GOT3 (cell line): ENCODE measurements at regions not wholly inside any gene's neighbourhood (a gene's known extent, or its start where the extent isn't known, plus 50 kb on each side); places are given as distances from the start of the nearest gene placed in this dataset.
"Not testable (repeated sequence)": the region's sequence is repeated elsewhere in the genome, so short reads cannot be mapped to it uniquely, and the experiment has no call there.

Source experiments
- DNase-seq: peaks from one replicate; lab custom pipeline; 2025; ENCODE audit warnings: mixed read lengths; lab: John Stamatoyannopoulos, UW

GRCh38 chr13:48808683-48809082, 155.0 kb downstream of the CYSLTR2 start:
- no peak for DNase-seq

GRCh38 chr13:48810013-48810412, 156.3 kb downstream of the CYSLTR2 start:
- no peak for DNase-seq

- no peak for DNase-seq
These were observed 159.8 kb downstream of the CYSLTR2 start for GRCh38 chr13:48813518-48813917.

GRCh38 chr13:48816700-48817099, 159.0 kb upstream of the FNDC3A start:
- DNase-seq = no peak

- DNase-seq = no peak
These were observed 158.4 kb upstream of the FNDC3A start for GRCh38 chr13:48817166-48817802.

GRCh38 chr13:48818495-48819356, 157.0 kb upstream of the FNDC3A start:
- DNase-seq = no peak

- DNase-seq = no peak
These were observed 156.3 kb upstream of the FNDC3A start for GRCh38 chr13:48819376-48819775.

- DNase-seq = no peak
These were observed 155.8 kb upstream of the FNDC3A start for GRCh38 chr13:48819899-48820298.

- DNase-seq = not testable (repeated sequence)
These were observed 152.2 kb upstream of the FNDC3A start for GRCh38 chr13:48823526-48823925.

- DNase-seq = no peak
These were observed 149.7 kb upstream of the FNDC3A start for GRCh38 chr13:48826039-48826438.

- DNase-seq = not testable (repeated sequence)
These were observed 148.7 kb upstream of the FNDC3A start for GRCh38 chr13:48826922-48827454.

GRCh38 chr13:48827709-48828108, 148.0 kb upstream of the FNDC3A start:
- no peak for DNase-seq

- DNase-seq = no peak
These were observed 146.7 kb upstream of the FNDC3A start for GRCh38 chr13:48828962-48829411.

- DNase-seq = no peak
These were observed 146.2 kb upstream of the FNDC3A start for GRCh38 chr13:48829536-48829935.

- no peak for DNase-seq
These were observed 144.5 kb upstream of the FNDC3A start for GRCh38 chr13:48831248-48831647.

- DNase-seq = no peak
These were observed 142.3 kb upstream of the FNDC3A start for GRCh38 chr13:48833412-48833811.

- DNase-seq = not testable (repeated sequence)
These were observed 140.4 kb upstream of the FNDC3A start for GRCh38 chr13:48835326-48835725.

- no peak for DNase-seq
These were observed 137.3 kb upstream of the FNDC3A start for GRCh38 chr13:48838193-48838973.

GRCh38 chr13:48839171-48839570, 136.5 kb upstream of the FNDC3A start:
- no peak for DNase-seq

- DNase-seq = no peak
These were observed 135.3 kb upstream of the FNDC3A start for GRCh38 chr13:48840366-48840765.

- no peak for DNase-seq
These were observed 133.4 kb upstream of the FNDC3A start for GRCh38 chr13:48842316-48842715.
